Endothelial cell of umbilical vein (primary cell): ENCODE measurements at regions not wholly inside any gene's neighbourhood (a gene's known extent, or its start where the extent isn't known, plus 50 kb on each side); places are given as distances from the start of the nearest gene placed in this dataset.

Experiments
- BruUV-seq: library from RNA; stranded (reverse); fragments of 400-500 nt; replicated peaks from 2 replicates; lab custom pipeline; 2021; lab: Mats Ljungman, UMichigan
- CTCF ChIA-PET: fragments of 300-600, 350-600 bp; sonication (Branson Sonifier 250); formaldehyde crosslinking; loops from one replicate; lab custom pipeline; 2021; ENCODE audit warnings: antibody characterized with exemption, inconsistent platforms; lab: Charles Lee
- POLR2A ChIA-PET: fragments of 300-600, 350-600 bp; sonication (Branson Sonifier 250); formaldehyde crosslinking; loops from one replicate; lab custom pipeline; 2021; ENCODE audit warnings: antibody characterized with exemption, inconsistent platforms; lab: Charles Lee
- DNase-seq: peaks from one replicate; pipeline ENCODE4 v3.0.0-alpha.2; 2011; ENCODE audit warnings: low read depth, low spot score
- FAIRE-seq: peaks from 2 replicates; lab custom pipeline; 2011; peaks lifted over from hg19 to GRCh38; lab: Jason Lieb, UNC
- H2AFZ ChIP-seq: 2 replicates; pipeline ENCODE4 v1.6.0; 2012; ENCODE audit warnings: low read depth, low read length, control low read depth, inconsistent platforms
- H3K27ac ChIP-seq: 2 replicates; pipeline ENCODE4 v1.5.1; 2011; ENCODE audit warnings: low read depth, mild to moderate bottlenecking, control low read depth, low read length, moderate library complexity; ENCODE audit not compliant: insufficient read depth
- H3K27me3 ChIP-seq, 2 experiments: 2 replicates each; pipeline versions ENCODE4 v1.6.0 to v1.6.1; 2011; ENCODE audit warnings: low read length in 2 of 2, mixed read lengths in 1 of 2; ENCODE audit not compliant: control insufficient read depth in 2 of 2, insufficient read depth in 2 of 2
- H3K36me3 ChIP-seq, 2 experiments: 2 replicates in 1 of 2; 3 replicates in 1 of 2; pipeline ENCODE4 v1.5.1; 2011; ENCODE audit warnings: low read length in 2 of 2, mild to moderate bottlenecking in 1 of 2, moderate library complexity in 1 of 2; ENCODE audit not compliant: control insufficient read depth in 2 of 2, insufficient read depth in 2 of 2; ENCODE audit errors: extremely low read depth in 1 of 2
- H3K4me1 ChIP-seq: 3 replicates; pipeline ENCODE4 v1.5.1; 2011; ENCODE audit warnings: mild to moderate bottlenecking, low read length; ENCODE audit not compliant: control insufficient read depth, insufficient read depth; ENCODE audit errors: extremely low read depth
- H3K4me2 ChIP-seq: 2 replicates; pipeline ENCODE4 v1.6.1; 2011; ENCODE audit warnings: low read length, control low read depth, mixed read lengths; ENCODE audit not compliant: insufficient read depth
- H3K4me3 ChIP-seq, 3 experiments: fragments of 200-600 bp in 1 of 3; sonication (generic), shearing (Covaris generic) in 1 of 3; replicated peaks in 1 of 3; 2 replicates each; pipeline ENCODE4 v1.5.1; 2011 to 2016; ENCODE audit warnings: control low read depth in 3 of 3, low read length in 3 of 3, mild to moderate bottlenecking in 2 of 3, inconsistent platforms in 1 of 3, low read depth in 1 of 3, moderate library complexity in 1 of 3; ENCODE audit not compliant: insufficient read depth in 1 of 3
- H3K79me2 ChIP-seq: 2 replicates; pipeline ENCODE4 v1.6.0; 2012; ENCODE audit warnings: low read length, inconsistent platforms; ENCODE audit not compliant: control insufficient read depth, insufficient read depth
- H3K9ac ChIP-seq: replicated peaks from 2 replicates; pipeline ENCODE3; 2011; ENCODE audit warnings: low read length, control low read depth; ENCODE audit not compliant: insufficient read depth; ENCODE audit errors: extremely low read depth
- H3K9me1 ChIP-seq: replicated peaks from 3 replicates; pipeline ENCODE4 v1.6.0; 2011; ENCODE audit warnings: mild to moderate bottlenecking, low read length; ENCODE audit not compliant: control insufficient read depth, insufficient read depth; ENCODE audit errors: extremely low read depth
- H3K9me3 ChIP-seq: replicated peaks from 2 replicates; pipeline ENCODE4 v1.5.1; 2012; ENCODE audit warnings: low read length, inconsistent platforms; ENCODE audit not compliant: control insufficient read depth, insufficient read depth
- H4K20me1 ChIP-seq: replicated peaks from 2 replicates; pipeline ENCODE3; 2011; ENCODE audit warnings: mild to moderate bottlenecking, low read length; ENCODE audit not compliant: control insufficient read depth, insufficient read depth; ENCODE audit errors: extremely low read depth
- CTCF ChIP-seq, 2 donors: IDR thresholded peaks; 1 replicate in 1 of 2; 2 replicates in 1 of 2; pipeline ENCODE4 v1.5.1; 2011; ENCODE audit warnings: low read length in 2 of 2, mild to moderate bottlenecking in 2 of 2, moderate library complexity in 2 of 2, control low read depth in 1 of 2, inconsistent platforms in 1 of 2, low read depth in 1 of 2; ENCODE audit not compliant: insufficient read depth in 1 of 2; ENCODE audit errors: extremely low read depth in 1 of 2
- EZH2 ChIP-seq: IDR thresholded peaks from 2 replicates; pipeline ENCODE4 v1.6.1; 2012; ENCODE audit warnings: borderline replicate concordance, low read depth, mild to moderate bottlenecking, moderate library complexity, low read length, inconsistent platforms; ENCODE audit not compliant: severe bottlenecking
- FOS ChIP-seq: IDR thresholded peaks from 2 replicates; pipeline ENCODE4 v1.6.1; 2011; ENCODE audit warnings: mild to moderate bottlenecking, low read length, moderate library complexity, borderline replicate concordance; ENCODE audit not compliant: insufficient read depth
- GATA2 ChIP-seq: IDR thresholded peaks from 2 replicates; pipeline ENCODE4 v1.7.0; 2011; ENCODE audit warnings: low read depth, mild to moderate bottlenecking, moderate library complexity, mixed read lengths, low read length; ENCODE audit not compliant: insufficient read length, insufficient read depth
- JUN ChIP-seq: IDR thresholded peaks from 2 replicates; pipeline ENCODE4 v1.6.1; 2011; ENCODE audit warnings: borderline replicate concordance, low read depth; ENCODE audit not compliant: insufficient read length, insufficient read depth
- MAX ChIP-seq: IDR thresholded peaks from 2 replicates; pipeline ENCODE4 v1.6.1; 2011; ENCODE audit not compliant: insufficient read depth, insufficient read length
- MYC ChIP-seq: IDR thresholded peaks from one replicate; pipeline ENCODE4 v1.6.1; 2011; ENCODE audit warnings: mild to moderate bottlenecking, low read depth, low read length
- POLR2A ChIP-seq: IDR thresholded peaks from 2 replicates; pipeline ENCODE4 v1.6.1; 2012; ENCODE audit warnings: low read depth, mild to moderate bottlenecking, control low read depth, low read length
- POLR2AphosphoS5 ChIP-seq: IDR thresholded peaks from 2 replicates; pipeline ENCODE4 v1.6.1; 2012; ENCODE audit warnings: low read depth, mild to moderate bottlenecking, control low read depth, low read length, moderate library complexity; ENCODE audit not compliant: insufficient read depth
- dilution Hi-C: fragments of 300-500 bp; cut with MboI; formaldehyde crosslinking; loops from one replicate; pipeline ENCODE4 v1.15.0; 2019; ENCODE audit warnings: low sequenced_read_pairs; ENCODE audit not compliant: extremely low pct_ligation_motif_present
- intact Hi-C: fragments of 100-400 bp; cut with micrococcal nuclease; formaldehyde crosslinking; loops from one replicate; pipeline ENCODE4 v1.10.0; 2022

- dilution Hi-C loops: no loop called here
- no peak for DNase-seq
- no peak overlapping the region for H3K4me2 ChIP-seq
- no peak overlapping the region for H3K27ac ChIP-seq
- H2AFZ ChIP-seq: no peak overlapping the region
- POLR2A ChIA-PET: no interaction called here
- H3K9ac ChIP-seq: no peak overlapping the region
- H4K20me1 ChIP-seq: no peaks in the 10 kb centered on the region
- H3K4me3 ChIP-seq: no peak overlapping the region
- intact Hi-C loops: no loop called here
- H3K36me3 ChIP-seq: no peaks in the 10 kb centered on the region
- H3K4me1 ChIP-seq: no peaks in the 10 kb centered on the region
- no peaks in the 10 kb centered on the region for H3K9me3 ChIP-seq
- no peaks in the 10 kb centered on the region for H3K9me1 ChIP-seq
- no TSS peak for BruUV-seq
- CTCF ChIA-PET: no interaction called here
- FAIRE-seq: no peak
- no peak for TF ChIP-seq JUN
- TF ChIP-seq EZH2: no peak
- no peak for TF ChIP-seq MYC
- TF ChIP-seq GATA2: no peak
- no peak for TF ChIP-seq MAX
- TF ChIP-seq POLR2AphosphoS5: no peak
- TF ChIP-seq CTCF (IDR thresholded peaks at IDR 0.05; ENCODE audit: extremely low read depth in 1 of 2, insufficient read depth in 1 of 2, low read depth in 1 of 2, low read length in 2 of 2): no peak
- TF ChIP-seq POLR2A: no peak
- no peak for TF ChIP-seq FOS
- H3K27me3 ChIP-seq: no peaks in the 10 kb centered on the region
- H3K79me2 ChIP-seq: no peaks in the 10 kb centered on the region
These were observed 93.5 kb downstream of the SLC4A3 start for GRCh38 chr2:219720956-219721355.
